ENCODE measurements at regions not wholly inside any gene's neighbourhood (a gene's known extent, or its start where the extent isn't known, plus 50 kb on each side); places are given as distances from the start of the nearest gene placed in this dataset.

DNA sequence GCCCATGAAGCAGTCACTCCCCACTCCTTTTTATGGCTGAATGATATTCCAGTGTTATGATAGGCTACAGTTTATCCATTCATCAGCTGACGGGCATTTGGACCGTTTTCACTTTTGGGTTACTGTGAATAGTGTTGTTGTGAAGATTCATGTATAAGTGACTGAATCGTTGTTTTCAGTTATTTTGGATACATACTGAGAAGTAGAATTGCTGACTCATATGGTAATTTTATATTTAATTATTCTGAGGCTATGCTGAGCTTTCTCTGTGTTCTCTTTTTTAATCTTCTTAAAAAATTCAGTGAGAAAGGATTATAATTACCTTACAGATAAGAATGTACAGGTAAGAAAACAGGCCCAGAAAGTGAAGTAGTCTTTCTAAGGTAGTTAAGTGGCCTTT lies 117.9 kb upstream of the MPHOSPH6 start:
- no peak overlapping the region for H3K4me2 ChIP-seq (ENCODE audit: control insufficient read depth, insufficient read depth)
- no peak overlapping the region for H3K27ac ChIP-seq (ENCODE audit: control insufficient read depth, insufficient read depth)
- H3K4me3 ChIP-seq: no peak overlapping the region
- no peaks in the 10 kb centered on the region for H3K9me3 ChIP-seq (replicated peaks; ENCODE audit: control insufficient read depth, insufficient read depth, low read length)
- intact Hi-C loops (cut with micrococcal nuclease; ENCODE audit: unreplicated experiment): no loop called here
- ATAC-seq (no peak), FAIRE-seq (no peak), DNase-seq (ENCODE audit: low read depth, low spot score) (no peak)
- H3K9ac ChIP-seq (ENCODE audit: control insufficient read depth, insufficient read depth, low read length): no peak overlapping the region
- no peaks in the 10 kb centered on the region for H4K20me1 ChIP-seq (ENCODE audit: control insufficient read depth, insufficient read depth)
- SMC1A ChIA-PET (ENCODE audit: uncharacterized antibody, unreplicated experiment): interaction anchor here (0.5 kb wide), 1 partner anchor 497 kb away, joined by 3 read pairs; no protein-coding TSS in a partner anchor
- H3K4me1 ChIP-seq (ENCODE audit: control insufficient read depth, insufficient read depth, low read length): no peaks in the 10 kb centered on the region
- no TSS peak for BruUV-seq (replicated peaks)
- WGBS (ENCODE audit: insufficient coverage, insufficient replicate concordance, low lambda C conversion rate, missing lambda C conversion rate): 2% methylated on average over 3 of the region's 3 CpGs
- POLR2A ChIA-PET: no interaction called here
- CTCF ChIA-PET: interaction anchor here (0.7 kb wide), 1 partner anchor 21 kb away, joined by 3 read pairs; no protein-coding TSS in a partner anchor
- peaks cover 0 to 2% of the 10 kb centered on the region in 2 experiments; a peak in 1 of 4 replicates for H3K27me3 ChIP-seq (replicated peaks in 1 of 2; ENCODE audit: control insufficient read depth in 2 of 2, insufficient read depth in 2 of 2, low read length in 1 of 2)
- no peak overlapping the region for H2AFZ ChIP-seq (ENCODE audit: control insufficient read depth, low read depth, low read length)
- H3K79me2 ChIP-seq (ENCODE audit: control insufficient read depth, insufficient read depth, low read length): no peaks in the 10 kb centered on the region
- in situ Hi-C loops (cut with MboI): no loop called here
- RAD21 ChIA-PET (ENCODE audit: unreplicated experiment): no interaction called here
- no peaks in the 10 kb centered on the region for H3K36me3 ChIP-seq (ENCODE audit: control insufficient read depth in 2 of 2, insufficient read depth in 2 of 2, low read length in 1 of 2)
- TF ChIP-seq TCF3 (IDR thresholded peaks at IDR 0.05; ENCODE audit: borderline replicate concordance, insufficient read depth, low read depth, low read length): no peak

GRCh38 chr16:82282662-82283061 lies 112.6 kb upstream of the MPHOSPH6 start:
- FAIRE-seq (no peak), ATAC-seq (no peak), DNase-seq (ENCODE audit: low read depth, low spot score) (no peak)
- CTCF ChIA-PET: no interaction called here
- Histone ChIP-seq H3K27me3 (replicated peaks in 1 of 2; ENCODE audit: control insufficient read depth in 2 of 2, insufficient read depth in 2 of 2, low read length in 1 of 2) (peaks cover 0 to 2% of the 10 kb centered on the region in 2 experiments; a peak in 2 of 4 replicates), H3K9ac (ENCODE audit: control insufficient read depth, insufficient read depth, low read length) (no peak overlapping the region), H3K36me3 (ENCODE audit: control insufficient read depth in 2 of 2, insufficient read depth in 2 of 2, low read length in 1 of 2) (no peaks in the 10 kb centered on the region), H3K4me1 (ENCODE audit: control insufficient read depth, insufficient read depth, low read length) (no peaks in the 10 kb centered on the region), H3K79me2 (ENCODE audit: control insufficient read depth, insufficient read depth, low read length) (no peaks in the 10 kb centered on the region), H2AFZ (ENCODE audit: control insufficient read depth, low read depth, low read length) (no peak overlapping the region), H3K4me2 (ENCODE audit: control insufficient read depth, insufficient read depth) (no peak overlapping the region), H3K9me3 (replicated peaks; ENCODE audit: control insufficient read depth, insufficient read depth, low read length) (no peaks in the 10 kb centered on the region), H4K20me1 (ENCODE audit: control insufficient read depth, insufficient read depth) (no peaks in the 10 kb centered on the region), H3K27ac (ENCODE audit: control insufficient read depth, insufficient read depth) (no peak overlapping the region), H3K4me3 (no peak overlapping the region)
- BruUV-seq (replicated peaks): no TSS peak
- SMC1A ChIA-PET (ENCODE audit: uncharacterized antibody, unreplicated experiment): no interaction called here
- POLR2A ChIA-PET: no interaction called here
- RAD21 ChIA-PET (ENCODE audit: unreplicated experiment): no interaction called here
- in situ Hi-C loops (cut with MboI) (no loop called here), intact Hi-C loops (cut with micrococcal nuclease; ENCODE audit: unreplicated experiment) (no loop called here)
- TF ChIP-seq SP1 (IDR thresholded peaks at IDR 0.05; ENCODE audit: low read depth, low read length): no peak
- no peak for TF ChIP-seq POU2F2 (IDR thresholded peaks at IDR 0.05; ENCODE audit: borderline replicate concordance, low read depth, low read length)
- no peak for TF ChIP-seq SRF (IDR thresholded peaks at IDR 0.05; ENCODE audit: low read depth in 2 of 2, low read length in 2 of 2)
- TF ChIP-seq IKZF1 (conservative IDR thresholded peaks at IDR 0.05): no peak
- TF ChIP-seq MAX (IDR thresholded peaks at IDR 0.05; ENCODE audit: low read depth, low read length): no peak
- TF ChIP-seq ZBTB40 (IDR thresholded peaks at IDR 0.05; ENCODE audit: borderline replicate concordance): no peak
- TF ChIP-seq BMI1 (IDR thresholded peaks at IDR 0.05; ENCODE audit: borderline replicate concordance): no peak
- TF ChIP-seq TCF3 (IDR thresholded peaks at IDR 0.05; ENCODE audit: borderline replicate concordance, insufficient read depth, low read depth, low read length): no peak
- TF ChIP-seq MXI1 (IDR thresholded peaks at IDR 0.05; ENCODE audit: low read depth, low read length): no peak
- no peak for TF ChIP-seq EP300 (IDR thresholded peaks at IDR 0.05; ENCODE audit: borderline replicate concordance in 1 of 2, control insufficient read depth in 1 of 2, low read depth in 2 of 2, low read length in 2 of 2)
- TF ChIP-seq EED (IDR thresholded peaks at IDR 0.05; ENCODE audit: low read depth): no peak
- TF ChIP-seq ESRRA (IDR thresholded peaks at IDR 0.05; ENCODE audit: low read length): no peak
- no peak for TF ChIP-seq ZNF384 (IDR thresholded peaks at IDR 0.05; ENCODE audit: borderline replicate concordance, low read depth, low read length)
- TF ChIP-seq GATAD2B (conservative IDR thresholded peaks at IDR 0.05; ENCODE audit: low read depth): no peak
- no peak for TF ChIP-seq MEF2B (IDR thresholded peaks at IDR 0.05; ENCODE audit: partially characterized antibody, poor library complexity, severe bottlenecking)
- TF ChIP-seq POLR2A (IDR thresholded peaks at IDR 0.05; ENCODE audit: low read depth, low read length): no peak

Data from GM12878 (cell line).